ENCODE measurements at regions not wholly inside any gene's neighbourhood (a gene's known extent, or its start where the extent isn't known, plus 50 kb on each side); places are given as distances from the start of the nearest gene placed in this dataset.

DNA sequence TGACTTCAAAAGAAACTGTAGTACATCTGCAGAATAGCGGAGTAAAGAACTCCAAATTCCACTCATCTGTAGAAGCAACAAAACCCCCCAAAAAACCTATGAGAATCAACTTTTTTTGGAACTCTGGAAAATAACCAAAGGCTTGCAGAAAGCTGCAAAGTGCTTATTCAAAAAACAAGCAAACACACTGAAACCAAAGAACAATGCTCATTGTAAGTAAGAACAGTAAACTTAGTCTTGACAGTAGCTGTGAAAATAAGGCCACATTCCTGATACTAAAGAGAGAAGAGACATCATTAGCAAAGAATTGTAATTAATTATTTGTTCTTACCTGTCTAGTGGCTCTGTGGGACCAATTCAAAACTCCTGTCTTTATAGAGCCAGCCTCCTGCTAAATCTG, 534.3 kb upstream of the C16orf82 start:
- no peak for TF ChIP-seq CTCF (conservative IDR thresholded peaks at IDR 0.05 in 1 of 2, IDR thresholded peaks at IDR 0.05 in 1 of 2; ENCODE audit: low read depth in 1 of 2, low read length in 2 of 2)
- no peak for TF ChIP-seq EZH2 (IDR thresholded peaks at IDR 0.05; ENCODE audit: low read length, missing control alignments)

Measured in fibroblast of lung (primary cell).